Astrocyte of the hippocampus (primary cell): ENCODE measurements at regions not wholly inside any gene's neighbourhood (a gene's known extent, or its start where the extent isn't known, plus 50 kb on each side); places are given as distances from the start of the nearest gene placed in this dataset.

ENCODE experiments used
- DNase-seq: peaks from one replicate; pipeline ENCODE4 v3.0.0; 2011; ENCODE audit warnings: low read depth, low spot score

- no peak for DNase-seq
These were observed 72.3 kb upstream of the CSF3R start for GRCh38 chr1:36555041-36555440.

GRCh38 chr1:36554323-36554628, 71.6 kb upstream of the CSF3R start:
- DNase-seq = no peak

GRCh38 chr1:36553591-36554322, 71.0 kb upstream of the CSF3R start:
- peak; percentile 69 for DNase-seq

- DNase-seq = no peak
These were observed 60.3 kb upstream of the CSF3R start for GRCh38 chr1:36542962-36543515.

GRCh38 chr1:36542024-36542961, 59.6 kb upstream of the CSF3R start:
- DNase-seq = no peak

GRCh38 chr1:36540056-36540455, 57.3 kb upstream of the CSF3R start:
- DNase-seq = no peak

GRCh38 chr1:36539526-36539925, 56.8 kb upstream of the CSF3R start:
- no peak for DNase-seq

GRCh38 chr1:36537991-36538390, 55.3 kb upstream of the CSF3R start:
- no peak for DNase-seq

GRCh38 chr1:36537190-36537768, 54.6 kb upstream of the CSF3R start:
- no peak for DNase-seq

GRCh38 chr1:36536727-36537126, 54.0 kb upstream of the CSF3R start:
- DNase-seq = no peak

GRCh38 chr1:36534711-36535412, 52.1 kb upstream of the CSF3R start:
- DNase-seq = no peak

- no peak for DNase-seq
These were observed 51.2 kb upstream of the CSF3R start for GRCh38 chr1:36533897-36534296.

- no peak for DNase-seq
These were observed 50.2 kb upstream of the CSF3R start for GRCh38 chr1:36532810-36533401.
